Suprapubic skin (tissue), 4 donors: ENCODE measurements at regions not wholly inside any gene's neighbourhood (a gene's known extent, or its start where the extent isn't known, plus 50 kb on each side); places are given as distances from the start of the nearest gene placed in this dataset.

Source experiments
- EP300 ChIP-seq: sonication (generic); formaldehyde crosslinking; IDR thresholded peaks from one replicate; pipeline ENCODE4 v1.6.1; 2017; ENCODE audit warnings: antibody characterized with exemption
- POLR2A ChIP-seq, 2 donors: fragments of 450-650 bp; IDR thresholded peaks; one replicate each; pipeline ENCODE4 v1.6.1; 2017; ENCODE audit warnings: antibody characterized with exemption in 2 of 2, mild to moderate bottlenecking in 2 of 2, moderate library complexity in 2 of 2
- POLR2AphosphoS5 ChIP-seq, 3 donors: sonication (generic); formaldehyde crosslinking; IDR thresholded peaks; one replicate each; pipeline ENCODE4 v1.6.1; 2017; ENCODE audit warnings: antibody characterized with exemption in 3 of 3
- TF ChIP-seq, protein P1 (sequence below), 2 donors: fragments of 200-600 bp in 1 of 2; fragments of 450-650 bp in 1 of 2; sonication (generic) in 1 of 2; IDR thresholded peaks; one replicate each; pipeline ENCODE4 v1.5.1; 2016 to 2019; ENCODE audit warnings: antibody characterized with exemption in 2 of 2, mild to moderate bottlenecking in 1 of 2, moderate library complexity in 1 of 2

DNA sequence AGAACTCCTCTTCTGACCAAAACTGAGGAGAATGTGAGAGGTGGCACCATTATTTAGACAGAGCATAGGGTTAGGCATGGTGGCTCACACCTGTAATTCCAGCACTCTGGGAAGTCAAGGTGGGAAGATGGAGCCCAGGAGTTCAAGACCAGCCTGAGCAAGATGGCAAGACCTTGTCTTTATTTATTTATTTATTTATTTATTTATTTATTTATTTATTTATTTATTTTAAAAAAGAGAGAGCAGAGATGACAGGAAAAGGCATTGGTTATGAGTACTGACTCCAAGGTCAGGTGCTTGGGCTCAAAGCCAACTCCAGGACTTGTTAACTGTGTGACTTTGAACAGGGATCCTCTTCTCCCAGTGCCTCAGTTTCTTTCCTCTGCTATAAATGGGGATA, 217.7 kb downstream of the MEX3B start:
- TF ChIP-seq POLR2AphosphoS5 (IDR thresholded peaks at IDR 0.05) (no peak), POLR2A (IDR thresholded peaks at IDR 0.05) (no peak), EP300 (no peak)
- TF ChIP-seq, protein P1, sequence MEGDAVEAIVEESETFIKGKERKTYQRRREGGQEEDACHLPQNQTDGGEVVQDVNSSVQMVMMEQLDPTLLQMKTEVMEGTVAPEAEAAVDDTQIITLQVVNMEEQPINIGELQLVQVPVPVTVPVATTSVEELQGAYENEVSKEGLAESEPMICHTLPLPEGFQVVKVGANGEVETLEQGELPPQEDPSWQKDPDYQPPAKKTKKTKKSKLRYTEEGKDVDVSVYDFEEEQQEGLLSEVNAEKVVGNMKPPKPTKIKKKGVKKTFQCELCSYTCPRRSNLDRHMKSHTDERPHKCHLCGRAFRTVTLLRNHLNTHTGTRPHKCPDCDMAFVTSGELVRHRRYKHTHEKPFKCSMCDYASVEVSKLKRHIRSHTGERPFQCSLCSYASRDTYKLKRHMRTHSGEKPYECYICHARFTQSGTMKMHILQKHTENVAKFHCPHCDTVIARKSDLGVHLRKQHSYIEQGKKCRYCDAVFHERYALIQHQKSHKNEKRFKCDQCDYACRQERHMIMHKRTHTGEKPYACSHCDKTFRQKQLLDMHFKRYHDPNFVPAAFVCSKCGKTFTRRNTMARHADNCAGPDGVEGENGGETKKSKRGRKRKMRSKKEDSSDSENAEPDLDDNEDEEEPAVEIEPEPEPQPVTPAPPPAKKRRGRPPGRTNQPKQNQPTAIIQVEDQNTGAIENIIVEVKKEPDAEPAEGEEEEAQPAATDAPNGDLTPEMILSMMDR (IDR thresholded peaks at IDR 0.05) = no peak
